A673 (cell line): ENCODE measurements at regions not wholly inside any gene's neighbourhood (a gene's known extent, or its start where the extent isn't known, plus 50 kb on each side); places are given as distances from the start of the nearest gene placed in this dataset.

Source experiments
- CTCF ChIP-seq: fragments of 300-800, 200-600 bp; sonication (generic); conservative IDR thresholded peaks from 2 replicates; pipeline ENCODE4 v1.5.1; 2017; ENCODE audit warnings: low read depth, mild to moderate bottlenecking, antibody characterized with exemption, low read length, moderate library complexity, mixed read lengths
- EZH2 ChIP-seq: fragments of 200-600 bp; sonication (generic); IDR thresholded peaks from 2 replicates; pipeline ENCODE4 v1.6.1; 2017; ENCODE audit warnings: borderline replicate concordance, low read depth, mild to moderate bottlenecking, mixed read lengths, antibody characterized with exemption, low read length; ENCODE audit not compliant: poor library complexity, severe bottlenecking

GRCh38 chr12:111193977-111194702, 174.8 kb downstream of the PHETA1 start:
- TF ChIP-seq EZH2 (no peak), CTCF (no peak)
